GM19395 (cell line): ENCODE measurements at regions not wholly inside any gene's neighbourhood (a gene's known extent, or its start where the extent isn't known, plus 50 kb on each side); places are given as distances from the start of the nearest gene placed in this dataset.
"Not testable (repeated sequence)": the region's sequence is repeated elsewhere in the genome, so short reads cannot be mapped to it uniquely, and the experiment has no call there.

Experiments used
- ATAC-seq: cut with Tn5 transposase; IDR thresholded peaks from one replicate; pipeline ENCODE4 v1.9.1; 2021; ENCODE audit warnings: mild to moderate bottlenecking, moderate library complexity; ENCODE audit not compliant: unreplicated experiment

GRCh38 chr18:42446195-42446594 lies 491.2 kb downstream of the PIK3C3 start:
- no peak for ATAC-seq

GRCh38 chr18:42447688-42448087 lies 492.7 kb downstream of the PIK3C3 start:
- ATAC-seq: no peak

- ATAC-seq: no peak
Observed at GRCh38 chr18:42458226-42458625, 503.2 kb downstream of the PIK3C3 start.

- no peak for ATAC-seq
Observed at GRCh38 chr18:42459873-42460272, 504.8 kb downstream of the PIK3C3 start.

GRCh38 chr18:42471885-42472284 lies 516.9 kb downstream of the PIK3C3 start:
- ATAC-seq: no peak

GRCh38 chr18:42473611-42474010 lies 518.6 kb downstream of the PIK3C3 start:
- ATAC-seq: no peak

- no peak for ATAC-seq
Observed at GRCh38 chr18:42474577-42474976, 519.5 kb downstream of the PIK3C3 start.

GRCh38 chr18:42475157-42475556 lies 520.1 kb downstream of the PIK3C3 start:
- ATAC-seq: no peak

- ATAC-seq: no peak
Observed at GRCh38 chr18:42477267-42477666, 522.2 kb downstream of the PIK3C3 start.

GRCh38 chr18:42480441-42480840 lies 525.4 kb downstream of the PIK3C3 start:
- no peak for ATAC-seq

GRCh38 chr18:42484648-42485047 lies 529.6 kb downstream of the PIK3C3 start:
- ATAC-seq: no peak

- no peak for ATAC-seq
Observed at GRCh38 chr18:42486271-42486670, 531.2 kb downstream of the PIK3C3 start.

- no peak for ATAC-seq
Observed at GRCh38 chr18:42508683-42509296, 553.8 kb downstream of the PIK3C3 start.

GRCh38 chr18:42509750-42510415 lies 554.8 kb downstream of the PIK3C3 start:
- peak; percentile 91 for ATAC-seq

GRCh38 chr18:42510540-42510939 lies 555.5 kb downstream of the PIK3C3 start:
- ATAC-seq: no peak

- ATAC-seq: no peak
Observed at GRCh38 chr18:42513441-42513840, 558.4 kb downstream of the PIK3C3 start.

- no peak for ATAC-seq
Observed at GRCh38 chr18:42514512-42514911, 559.5 kb downstream of the PIK3C3 start.

- no peak for ATAC-seq
Observed at GRCh38 chr18:42517896-42518295, 562.9 kb downstream of the PIK3C3 start.

- not testable (repeated sequence) for ATAC-seq
Observed at GRCh38 chr18:42518331-42518730, 563.3 kb downstream of the PIK3C3 start.

- ATAC-seq: no peak
Observed at GRCh38 chr18:42520138-42520537, 565.1 kb downstream of the PIK3C3 start.

- ATAC-seq: no peak
Observed at GRCh38 chr18:42525905-42526304, 570.9 kb downstream of the PIK3C3 start.

- ATAC-seq: no peak
Observed at GRCh38 chr18:42527766-42528165, 572.7 kb downstream of the PIK3C3 start.

GRCh38 chr18:42530276-42530675 lies 575.2 kb downstream of the PIK3C3 start:
- no peak for ATAC-seq
